GM21825 (cell line): ENCODE measurements at regions not wholly inside any gene's neighbourhood (a gene's known extent, or its start where the extent isn't known, plus 50 kb on each side); places are given as distances from the start of the nearest gene placed in this dataset.

Experiments used
- ATAC-seq: cut with Tn5 transposase; IDR thresholded peaks from one replicate; pipeline ENCODE4 v1.9.1; 2021; ENCODE audit warnings: mild to moderate bottlenecking, moderate library complexity; ENCODE audit not compliant: unreplicated experiment

- no peak for ATAC-seq
These were observed 55.5 kb downstream of the GSPT2 start for GRCh38 chrX:51798701-51799100.

- peak; percentile 90 for ATAC-seq
These were observed 59.9 kb downstream of the GSPT2 start for GRCh38 chrX:51802917-51803688.

GRCh38 chrX:51803833-51804232 is 60.6 kb downstream of the GSPT2 start:
- ATAC-seq = no peak

GRCh38 chrX:51804741-51805140 is 61.5 kb downstream of the GSPT2 start:
- no peak for ATAC-seq

- ATAC-seq = no peak
These were observed 70.7 kb downstream of the GSPT2 start for GRCh38 chrX:51813886-51814460.

GRCh38 chrX:51824061-51824460 is 69.4 kb upstream of the MAGED1 start:
- no peak for ATAC-seq

GRCh38 chrX:51825436-51825835 is 68.0 kb upstream of the MAGED1 start:
- ATAC-seq = no peak

- ATAC-seq = no peak
These were observed 59.3 kb upstream of the MAGED1 start for GRCh38 chrX:51834076-51834475.

GRCh38 chrX:51836823-51837222 is 56.6 kb upstream of the MAGED1 start:
- no peak for ATAC-seq

GRCh38 chrX:51837451-51837850 is 56.0 kb upstream of the MAGED1 start:
- ATAC-seq = no peak

- ATAC-seq = no peak
These were observed 55.5 kb upstream of the MAGED1 start for GRCh38 chrX:51837921-51838320.
